GM12891 (cell line): ENCODE measurements at regions not wholly inside any gene's neighbourhood (a gene's known extent, or its start where the extent isn't known, plus 50 kb on each side); places are given as distances from the start of the nearest gene placed in this dataset.
"Not testable (repeated sequence)": the region's sequence is repeated elsewhere in the genome, so short reads cannot be mapped to it uniquely, and the experiment has no call there.

Experiments
- DNase-seq: peaks from one replicate; pipeline ENCODE4 v3.0.0; 2011; ENCODE audit warnings: low spot score; ENCODE audit not compliant: insufficient read length
- FAIRE-seq: peaks from 2 replicates; lab custom pipeline; 2011; peaks lifted over from hg19 to GRCh38; lab: Jason Lieb, UNC
- PAX5 ChIP-seq: IDR thresholded peaks from 2 replicates; pipeline ENCODE4 v1.6.1; 2011; ENCODE audit warnings: low read length, moderate library complexity, mild to moderate bottlenecking; ENCODE audit not compliant: insufficient read depth, severe bottlenecking
- POLR2A ChIP-seq: IDR thresholded peaks from 2 replicates; pipeline ENCODE4 v1.6.1; 2011; ENCODE audit warnings: low read depth, low read length, control low read depth
- POLR2AphosphoS5 ChIP-seq: IDR thresholded peaks from 2 replicates; pipeline ENCODE4 v1.6.1; 2011; ENCODE audit warnings: low read depth, low read length, control low read depth
- POU2F2 ChIP-seq: IDR thresholded peaks from 2 replicates; pipeline ENCODE4 v1.6.1; 2011; ENCODE audit warnings: low read depth, mild to moderate bottlenecking, control low read depth, low read length, moderate library complexity
- SPI1 ChIP-seq: IDR thresholded peaks from 2 replicates; pipeline ENCODE4 v1.6.1; 2011; ENCODE audit warnings: low read depth, low read length, control low read depth
- TAF1 ChIP-seq: IDR thresholded peaks from 2 replicates; pipeline ENCODE4 v1.6.1; 2011; ENCODE audit warnings: low read depth, low read length, control low read depth

GRCh38 chr5:128857076-128857677 lies 108.1 kb upstream of the SLC27A6 start:
- TF ChIP-seq TAF1 (no peak), PAX5 (no peak), POLR2AphosphoS5 (no peak), POU2F2 (no peak), SPI1 (no peak)
- FAIRE-seq (no peak), DNase-seq (no peak)

GRCh38 chr5:128858995-128859394 lies 106.3 kb upstream of the SLC27A6 start:
- no peak for FAIRE-seq
- no peak for TF ChIP-seq TAF1
- no peak for TF ChIP-seq PAX5
- no peak for TF ChIP-seq POLR2A
- no peak for TF ChIP-seq POLR2AphosphoS5
- TF ChIP-seq POU2F2: no peak
- TF ChIP-seq SPI1: no peak
- no peak for DNase-seq

- not testable (repeated sequence) for DNase-seq, FAIRE-seq
Observed at GRCh38 chr5:128861155-128861554, 104.1 kb upstream of the SLC27A6 start.

GRCh38 chr5:128869970-128870369 lies 95.3 kb upstream of the SLC27A6 start:
- TF ChIP-seq POLR2A: no peak
- no peak for TF ChIP-seq SPI1
- DNase-seq: no peak
- no peak for FAIRE-seq

GRCh38 chr5:128870373-128870772 lies 94.9 kb upstream of the SLC27A6 start:
- DNase-seq (no peak), FAIRE-seq (no peak)
- TF ChIP-seq PAX5 (no peak), SPI1 (no peak), TAF1 (no peak), POLR2AphosphoS5 (no peak), POLR2A (no peak), POU2F2 (no peak)

- TF ChIP-seq POU2F2 (no peak), SPI1 (no peak), POLR2A (no peak), PAX5 (no peak), TAF1 (no peak), POLR2AphosphoS5 (no peak)
- no peak for FAIRE-seq
Observed at GRCh38 chr5:128870923-128871322, 94.4 kb upstream of the SLC27A6 start.

GRCh38 chr5:128876569-128877382 lies 88.5 kb upstream of the SLC27A6 start:
- DNase-seq (no peak), FAIRE-seq (no peak)
- TF ChIP-seq POLR2A (no peak), PAX5 (no peak), SPI1 (no peak), TAF1 (no peak), POLR2AphosphoS5 (no peak), POU2F2 (no peak)

More at GRCh38 chr5:128870923-128871322, 94.4 kb upstream of the SLC27A6 start:
- no peak for DNase-seq

GRCh38 chr5:128877476-128877875 lies 87.8 kb upstream of the SLC27A6 start:
- FAIRE-seq (no peak), DNase-seq (no peak)
- no peak for TF ChIP-seq POU2F2
- TF ChIP-seq SPI1: no peak
- no peak for TF ChIP-seq POLR2AphosphoS5
- TF ChIP-seq POLR2A: no peak
- no peak for TF ChIP-seq PAX5
- TF ChIP-seq TAF1: no peak

GRCh38 chr5:128881502-128882018 lies 83.7 kb upstream of the SLC27A6 start:
- FAIRE-seq: no peak
- DNase-seq: no peak
- no peak for TF ChIP-seq POLR2AphosphoS5
- no peak for TF ChIP-seq POU2F2
- TF ChIP-seq PAX5: no peak
- no peak for TF ChIP-seq SPI1
- TF ChIP-seq POLR2A: no peak
- TF ChIP-seq TAF1: no peak

GRCh38 chr5:128885649-128886255 lies 79.5 kb upstream of the SLC27A6 start:
- FAIRE-seq (no peak), DNase-seq (no peak)
- TF ChIP-seq PAX5 (no peak), POLR2A (no peak), POLR2AphosphoS5 (no peak), SPI1 (no peak), POU2F2 (no peak), TAF1 (no peak)
